ENCODE measurements at regions not wholly inside any gene's neighbourhood (a gene's known extent, or its start where the extent isn't known, plus 50 kb on each side); places are given as distances from the start of the nearest gene placed in this dataset.

DNA sequence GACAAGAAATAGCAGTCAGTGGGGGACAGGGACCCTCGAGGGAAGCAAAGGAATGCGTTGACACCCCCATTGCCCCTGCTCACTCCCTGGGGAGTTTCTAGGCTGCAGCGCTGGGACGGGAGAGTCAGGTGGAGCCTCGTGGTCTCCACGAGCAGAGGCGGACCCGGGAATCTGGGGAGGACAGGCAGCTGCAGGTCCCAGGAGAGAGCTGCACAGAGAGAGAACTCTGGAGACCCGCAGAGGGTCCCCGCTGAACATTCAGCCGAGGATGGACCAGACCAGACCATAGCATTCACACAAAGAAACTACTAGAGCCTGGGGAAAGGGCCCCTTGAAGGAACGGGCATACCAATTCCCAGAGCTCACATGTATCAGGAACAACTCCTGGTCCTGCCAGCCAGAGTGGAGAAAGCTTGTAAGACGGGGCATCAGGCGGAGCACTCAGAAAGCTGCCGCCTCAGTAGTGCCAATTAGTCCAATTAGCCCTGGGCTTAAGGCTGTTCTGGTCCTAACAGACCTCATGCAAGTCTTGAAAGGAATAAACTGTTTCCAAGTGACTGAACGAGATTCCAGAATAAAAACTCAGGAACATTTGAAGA lies 966.7 kb upstream of the ZNF722 start:
- TF ChIP-seq SUZ12 (IDR thresholded peaks at IDR 0.05; ENCODE audit: extremely low read depth, insufficient read depth, insufficient read length) (no peak), ZNF274 (IDR thresholded peaks at IDR 0.05; ENCODE audit: low read depth, low read length) (no peak)
